ENCODE measurements at regions not wholly inside any gene's neighbourhood (a gene's known extent, or its start where the extent isn't known, plus 50 kb on each side); places are given as distances from the start of the nearest gene placed in this dataset.

GRCh38 chr13:79185580-79185979, 220.5 kb downstream of the RBM26 start (continued):
- TF ChIP-seq YY1 (IDR thresholded peaks at IDR 0.05; ENCODE audit: insufficient read depth, insufficient replicate concordance, low read depth, low read length) (no peak), DNMT3B (CRISPR knock-in tag; conservative IDR thresholded peaks at IDR 0.05) (no peak), ZNF7 (CRISPR knock-in tag; IDR thresholded peaks at IDR 0.05) (no peak), CREB1 (IDR thresholded peaks at IDR 0.05) (no peak), CREB1 (CRISPR knock-in tag; IDR thresholded peaks at IDR 0.05) (0 out of 2 replicates have a peak, but pooled peaks have one; percentile 31), RERE (CRISPR knock-in tag; IDR thresholded peaks at IDR 0.05; ENCODE audit: low read depth) (0 out of 2 replicates have a peak, but pooled peaks have one; percentile 31), NCOA2 (CRISPR knock-in tag; IDR thresholded peaks at IDR 0.05) (peak; percentile 77), MATR3 (CRISPR knock-in tag; IDR thresholded peaks at IDR 0.05) (no peak), HNRNPUL1 (IDR thresholded peaks at IDR 0.05; ENCODE audit: low read depth, low read length) (no peak), ZNF570 (CRISPR knock-in tag; IDR thresholded peaks at IDR 0.05; ENCODE audit: borderline replicate concordance) (no peak), ZBTB8A (CRISPR knock-in tag; IDR thresholded peaks at IDR 0.05; ENCODE audit: borderline replicate concordance, low read depth) (no peak), KLF16 (CRISPR knock-in tag; IDR thresholded peaks at IDR 0.05) (peak in 1 of 2 experiments; percentile 46; a peak in 1 of 4 replicates), GLI4 (CRISPR knock-in tag; IDR thresholded peaks at IDR 0.05; ENCODE audit: borderline replicate concordance) (no peak), ZNF33A (CRISPR knock-in tag; IDR thresholded peaks at IDR 0.05; ENCODE audit: borderline replicate concordance) (no peak), RFX3 (CRISPR knock-in tag; IDR thresholded peaks at IDR 0.05) (no peak), ZNF562 (CRISPR knock-in tag; IDR thresholded peaks at IDR 0.05; ENCODE audit: borderline replicate concordance) (no peak), XRCC5 (optimal IDR thresholded peaks at IDR 0.05; ENCODE audit: low read length) (peak; percentile 38), ZNF749 (CRISPR knock-in tag; IDR thresholded peaks at IDR 0.05; ENCODE audit: borderline replicate concordance) (no peak), SP2 (CRISPR knock-in tag; IDR thresholded peaks at IDR 0.05) (no peak), NCOR1 (IDR thresholded peaks at IDR 0.05; ENCODE audit: borderline replicate concordance, low read length) (peak; percentile 63; the same call in 1 of the 2 replicates), HOXA3 (CRISPR knock-in tag; IDR thresholded peaks at IDR 0.05) (peak; percentile 55; the same call in 1 of the 2 replicates), ZNF768 (CRISPR knock-in tag; IDR thresholded peaks at IDR 0.05) (no peak), SIN3A (IDR thresholded peaks at IDR 0.05; ENCODE audit: borderline replicate concordance, low read depth, low read length) (no peak), POGZ (CRISPR knock-in tag; IDR thresholded peaks at IDR 0.05) (peak; percentile 74)
- TF ChIP-seq, protein P1, sequence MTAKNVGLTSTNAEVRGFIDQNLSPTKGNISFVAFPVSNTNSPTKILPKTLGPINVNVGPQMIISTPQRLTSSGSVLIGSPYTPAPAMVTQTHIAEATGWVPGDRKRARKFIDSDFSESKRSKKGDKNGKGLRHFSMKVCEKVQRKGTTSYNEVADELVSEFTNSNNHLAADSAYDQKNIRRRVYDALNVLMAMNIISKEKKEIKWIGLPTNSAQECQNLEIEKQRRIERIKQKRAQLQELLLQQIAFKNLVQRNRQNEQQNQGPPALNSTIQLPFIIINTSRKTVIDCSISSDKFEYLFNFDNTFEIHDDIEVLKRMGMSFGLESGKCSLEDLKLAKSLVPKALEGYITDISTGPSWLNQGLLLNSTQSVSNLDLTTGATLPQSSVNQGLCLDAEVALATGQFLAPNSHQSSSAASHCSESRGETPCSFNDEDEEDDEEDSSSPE (CRISPR knock-in tag; IDR thresholded peaks at IDR 0.05), result no peak
- TF ChIP-seq, protein P2, sequence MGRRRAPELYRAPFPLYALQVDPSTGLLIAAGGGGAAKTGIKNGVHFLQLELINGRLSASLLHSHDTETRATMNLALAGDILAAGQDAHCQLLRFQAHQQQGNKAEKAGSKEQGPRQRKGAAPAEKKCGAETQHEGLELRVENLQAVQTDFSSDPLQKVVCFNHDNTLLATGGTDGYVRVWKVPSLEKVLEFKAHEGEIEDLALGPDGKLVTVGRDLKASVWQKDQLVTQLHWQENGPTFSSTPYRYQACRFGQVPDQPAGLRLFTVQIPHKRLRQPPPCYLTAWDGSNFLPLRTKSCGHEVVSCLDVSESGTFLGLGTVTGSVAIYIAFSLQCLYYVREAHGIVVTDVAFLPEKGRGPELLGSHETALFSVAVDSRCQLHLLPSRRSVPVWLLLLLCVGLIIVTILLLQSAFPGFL (CRISPR knock-in tag; IDR thresholded peaks at IDR 0.05), result no peak
